A673 (cell line): ENCODE measurements at regions not wholly inside any gene's neighbourhood (a gene's known extent, or its start where the extent isn't known, plus 50 kb on each side); places are given as distances from the start of the nearest gene placed in this dataset.

Experiments used
- BruUV-seq: library from RNA; stranded (reverse); fragments of 400-500 nt; replicated peaks from 2 replicates; lab custom pipeline; 2021; lab: Mats Ljungman, UMichigan
- CTCF ChIA-PET: fragments of 300-600 bp; sonication (Branson Sonifier 250); formaldehyde crosslinking; loops from one replicate; lab custom pipeline; 2022; ENCODE audit warnings: antibody characterized with exemption; lab: Charles Lee
- POLR2A ChIA-PET: fragments of 300-600 bp; sonication (Branson Sonifier 250); formaldehyde crosslinking; loops from one replicate; lab custom pipeline; 2022; ENCODE audit warnings: antibody characterized with exemption; ENCODE audit not compliant: low non-redundant PET; lab: Charles Lee
- DNase-seq: peaks from one replicate; pipeline ENCODE4 v3.0.0-alpha.2; 2015; ENCODE audit warnings: low spot score
- H3K27ac ChIP-seq: fragments of 200-600 bp; sonication (generic); 2 replicates; pipeline ENCODE4 v1.5.1; 2016; ENCODE audit warnings: mixed run types, low read depth, mild to moderate bottlenecking, mixed read lengths, antibody characterized with exemption, low read length; ENCODE audit not compliant: poor library complexity, severe bottlenecking
- H3K27me3 ChIP-seq: fragments of 200-600 bp; sonication (generic); replicated peaks from 2 replicates; pipeline ENCODE4 v1.6.1; 2017; ENCODE audit warnings: mixed run types, low read depth, mild to moderate bottlenecking, mixed read lengths, antibody characterized with exemption, low read length; ENCODE audit not compliant: insufficient read depth, poor library complexity
- H3K36me3 ChIP-seq: fragments of 200-600 bp; sonication (generic); 2 replicates; pipeline ENCODE4 v1.6.1; 2016; ENCODE audit warnings: mixed run types, mild to moderate bottlenecking, mixed read lengths, antibody characterized with exemption, low read length; ENCODE audit not compliant: insufficient read depth, poor library complexity, severe bottlenecking
- H3K4me1 ChIP-seq: fragments of 200-600 bp; sonication (generic); 2 replicates; pipeline ENCODE4 v1.6.1; 2017; ENCODE audit warnings: mixed run types, mild to moderate bottlenecking, mixed read lengths, antibody characterized with exemption, low read length; ENCODE audit not compliant: insufficient read depth, poor library complexity, severe bottlenecking
- H3K4me3 ChIP-seq: fragments of 200-600 bp; sonication (generic); 2 replicates; pipeline ENCODE4 v1.5.1; 2016; ENCODE audit warnings: low read depth, mixed run types, mild to moderate bottlenecking, mixed read lengths, low read length; ENCODE audit not compliant: poor library complexity, severe bottlenecking
- H3K9me3 ChIP-seq: fragments of 200-600 bp; sonication (generic); 2 replicates; pipeline ENCODE4 v1.6.1; 2016; ENCODE audit warnings: mixed run types, low read depth, mild to moderate bottlenecking, mixed read lengths, antibody characterized with exemption, low read length; ENCODE audit not compliant: poor library complexity, severe bottlenecking
- CTCF ChIP-seq: fragments of 300-800, 200-600 bp; sonication (generic); conservative IDR thresholded peaks from 2 replicates; pipeline ENCODE4 v1.5.1; 2017; ENCODE audit warnings: low read depth, mild to moderate bottlenecking, antibody characterized with exemption, low read length, moderate library complexity, mixed read lengths
- EZH2 ChIP-seq: fragments of 200-600 bp; sonication (generic); IDR thresholded peaks from 2 replicates; pipeline ENCODE4 v1.6.1; 2017; ENCODE audit warnings: borderline replicate concordance, low read depth, mild to moderate bottlenecking, mixed read lengths, antibody characterized with exemption, low read length; ENCODE audit not compliant: poor library complexity, severe bottlenecking
- intact Hi-C: fragments of 100-400 bp; cut with micrococcal nuclease; formaldehyde crosslinking; loops from one replicate; pipeline ENCODE4 v1.10.0; 2022; ENCODE audit not compliant: unreplicated experiment

GRCh38 chr13:77406644-77407440 is 79.9 kb upstream of the MYCBP2 start:
- BruUV-seq = no TSS peak
- DNase-seq = peak; percentile 69
- ChIA-PET CTCF (interaction anchor here (0.6 kb wide), 1 partner anchor 189 kb away, joined by 4 read pairs; no protein-coding TSS in a partner anchor), POLR2A (interaction anchor here (0.7 kb wide), 1 partner anchor 120 kb away, joined by 5 read pairs; no protein-coding TSS in a partner anchor)
- Histone ChIP-seq H3K36me3 (no peaks in the 10 kb centered on the region), H3K4me1 (no peaks in the 10 kb centered on the region), H3K27ac (no peak overlapping the region), H3K27me3 (no peaks in the 10 kb centered on the region), H3K9me3 (no peaks in the 10 kb centered on the region), H3K4me3 (no peak overlapping the region)
- intact Hi-C loops = no loop called here
- no peak for TF ChIP-seq CTCF
- TF ChIP-seq EZH2 = no peak

DNA sequence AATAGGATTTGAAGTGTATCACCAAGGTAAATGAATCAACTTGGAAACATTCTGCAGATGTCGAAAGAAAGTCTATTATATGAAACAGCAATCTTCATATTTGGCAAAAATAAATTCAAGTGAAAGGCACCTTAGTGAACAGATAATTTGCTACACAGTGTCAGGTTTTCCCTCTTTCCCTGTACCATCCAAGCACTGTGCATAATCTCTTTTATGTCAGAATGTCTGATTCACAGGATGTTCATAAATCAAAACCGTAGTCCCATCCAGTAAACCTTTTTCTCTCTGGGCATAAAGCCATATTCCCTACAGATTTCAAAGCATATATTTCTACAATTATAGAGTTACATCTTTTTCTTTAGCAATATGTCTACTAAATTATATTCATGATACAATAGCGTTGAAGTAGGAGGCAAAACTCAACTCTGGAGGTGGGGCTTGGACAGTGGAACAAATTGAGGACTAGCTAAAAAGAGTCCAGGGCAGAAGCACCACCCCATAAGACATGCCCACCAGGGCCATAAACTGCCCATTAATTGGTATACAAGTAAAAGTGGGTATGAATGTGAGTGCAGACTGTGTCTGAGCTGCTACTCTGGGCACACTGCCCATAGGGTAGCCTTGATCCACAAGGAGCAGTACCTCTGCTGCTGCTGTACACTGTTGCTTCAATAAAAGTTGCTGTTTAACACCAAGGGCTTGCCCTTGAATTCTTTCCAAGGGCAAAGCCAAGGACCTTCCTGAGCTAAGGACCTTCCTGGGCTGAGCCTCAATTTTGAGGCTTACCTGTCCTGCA is 72.1 kb upstream of the MYCBP2 start:
- ChIA-PET POLR2A (no interaction called here), CTCF (no interaction called here)
- no peaks in the 10 kb centered on the region for H3K9me3 ChIP-seq
- H3K4me3 ChIP-seq = no peak overlapping the region
- no TSS peak for BruUV-seq
- intact Hi-C loops = no loop called here
- no peaks in the 10 kb centered on the region for H3K36me3 ChIP-seq
- no peak for TF ChIP-seq EZH2
- TF ChIP-seq CTCF = no peak
- H3K4me1 ChIP-seq = peaks cover 8% of the 10 kb centered on the region
- H3K27ac ChIP-seq = no peak overlapping the region
- no peaks in the 10 kb centered on the region for H3K27me3 ChIP-seq
- peak; percentile 11 for DNase-seq

DNA sequence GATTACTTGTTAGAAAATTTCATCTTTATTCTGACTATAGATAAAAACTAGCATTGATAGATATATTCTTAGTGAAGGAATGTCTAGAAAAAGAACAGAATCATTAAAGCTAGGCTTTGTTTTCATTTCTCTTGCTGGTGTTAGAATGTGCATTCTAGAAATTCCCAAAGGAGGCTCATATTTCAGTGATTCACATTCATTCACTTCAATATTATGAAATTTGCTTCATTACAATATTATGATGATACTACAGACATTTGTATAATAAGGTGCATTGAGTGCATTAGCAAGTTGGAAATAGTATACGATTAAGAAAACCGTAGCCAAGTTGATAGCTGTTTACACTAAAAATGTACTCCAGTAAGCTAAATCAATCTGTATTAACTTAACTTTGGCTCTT is 70.7 kb upstream of the MYCBP2 start:
- TF ChIP-seq CTCF (no peak), EZH2 (no peak)
- intact Hi-C loops = no loop called here
- POLR2A ChIA-PET = no interaction called here
- H3K4me3 ChIP-seq = no peak overlapping the region
- H3K27ac ChIP-seq = no peak overlapping the region
- no peaks in the 10 kb centered on the region for H3K36me3 ChIP-seq
- H3K9me3 ChIP-seq = no peaks in the 10 kb centered on the region
- no TSS peak for BruUV-seq
- CTCF ChIA-PET = no interaction called here
- DNase-seq = no peak
- no peaks in the 10 kb centered on the region for H3K27me3 ChIP-seq
- peaks cover 8% of the 10 kb centered on the region for H3K4me1 ChIP-seq
